Mesendoderm (in vitro differentiated cells): ENCODE measurements at regions not wholly inside any gene's neighbourhood (a gene's known extent, or its start where the extent isn't known, plus 50 kb on each side); places are given as distances from the start of the nearest gene placed in this dataset.

Experiments used
- DNase-seq: peaks from one replicate; pipeline ENCODE4 v3.0.0; 2013
- H2AK5ac ChIP-seq: 2 replicates; pipeline ENCODE4 v1.6.1; 2013; ENCODE audit warnings: low read length, inconsistent platforms
- H2BK120ac ChIP-seq: 2 replicates; pipeline ENCODE4 v1.6.1; 2013; ENCODE audit warnings: low read depth, mild to moderate bottlenecking, low read length, moderate library complexity, mixed read lengths
- H2BK15ac ChIP-seq: replicated peaks from 2 replicates; pipeline ENCODE4 v1.6.1; 2013; ENCODE audit warnings: low read depth, mild to moderate bottlenecking, moderate library complexity
- H2BK5ac ChIP-seq: 2 replicates; pipeline ENCODE4 v1.6.1; 2013; ENCODE audit warnings: low read length, inconsistent platforms
- H3K18ac ChIP-seq: 2 replicates; pipeline ENCODE4 v1.6.1; 2013; ENCODE audit warnings: mild to moderate bottlenecking, low read length, mixed read lengths
- H3K23ac ChIP-seq: one replicate; pipeline ENCODE4 v1.6.1; 2013; ENCODE audit warnings: low read length
- H3K27ac ChIP-seq: 2 replicates; pipeline ENCODE4 v1.5.1; 2013; ENCODE audit warnings: low read depth, mild to moderate bottlenecking, inconsistent platforms, low read length, moderate library complexity
- H3K27me3 ChIP-seq: 2 replicates; pipeline ENCODE4 v1.6.1; 2013; ENCODE audit warnings: low read length, control low read depth, mild to moderate bottlenecking, inconsistent platforms; ENCODE audit not compliant: insufficient read depth, poor library complexity
- H3K36me3 ChIP-seq: 2 replicates; pipeline ENCODE4 v1.6.1; 2013; ENCODE audit warnings: low read length, inconsistent platforms; ENCODE audit not compliant: control insufficient read depth, insufficient read depth
- H3K4ac ChIP-seq: one replicate; pipeline ENCODE4 v1.6.1; 2013; ENCODE audit warnings: low read depth, mild to moderate bottlenecking, low read length, moderate library complexity
- H3K4me1 ChIP-seq: 2 replicates; pipeline ENCODE4 v1.6.1; 2013; ENCODE audit warnings: low read depth, low read length, inconsistent platforms; ENCODE audit not compliant: control insufficient read depth
- H3K4me2 ChIP-seq: 2 replicates; pipeline ENCODE4 v1.6.1; 2013; ENCODE audit warnings: low read length
- H3K4me3 ChIP-seq: 2 replicates; pipeline ENCODE4 v1.5.1; 2013; ENCODE audit warnings: mild to moderate bottlenecking, low read length
- H3K56ac ChIP-seq: one replicate; pipeline ENCODE4 v1.6.1; 2013; ENCODE audit warnings: low read length
- H3K79me1 ChIP-seq: 2 replicates; pipeline ENCODE4 v1.6.1; 2013; ENCODE audit warnings: low read length, inconsistent platforms
- H3K79me2 ChIP-seq: 2 replicates; pipeline ENCODE4 v1.6.1; 2013; ENCODE audit warnings: mild to moderate bottlenecking, low read length; ENCODE audit not compliant: control insufficient read depth, insufficient read depth
- H3K9ac ChIP-seq: 2 replicates; pipeline ENCODE4 v1.6.1; 2013; ENCODE audit warnings: low read length, inconsistent platforms
- H4K5ac ChIP-seq: one replicate; pipeline ENCODE4 v1.6.1; 2013; ENCODE audit warnings: low read length
- H4K8ac ChIP-seq: one replicate; pipeline ENCODE4 v1.6.1; 2013; ENCODE audit warnings: low read depth, mild to moderate bottlenecking, control low read depth, low read length, moderate library complexity
- WGBS: extraction: QIAGEN DNeasy Blood & Tissue Kit; methylation state at CpG from one replicate; pipeline ENCODE4 v1.1.7; 2013; ENCODE audit warnings: low lambda C conversion rate, missing lambda C conversion rate; ENCODE audit not compliant: insufficient coverage; ENCODE audit errors: extremely low coverage; 5-methylcytosine and 5-hydroxymethylcytosine counted together

DNA sequence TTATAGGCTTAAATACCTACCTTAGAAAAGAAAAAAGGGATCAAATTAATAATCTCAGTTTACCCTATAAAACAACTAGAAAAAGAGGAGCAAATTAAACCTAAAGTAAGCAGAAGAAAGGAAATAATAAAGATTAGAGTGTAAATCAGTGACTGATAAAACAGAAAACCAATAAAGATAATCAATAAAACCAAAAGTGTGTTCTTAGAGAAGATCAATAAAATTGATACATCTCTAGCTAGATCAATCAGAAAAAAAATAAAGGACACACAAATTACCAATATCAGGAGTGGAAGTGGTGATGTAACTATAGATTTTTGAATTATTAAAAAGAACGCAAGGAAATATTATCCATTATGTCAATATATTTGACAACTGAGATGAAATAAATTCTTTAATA lies 69.2 kb upstream of the NAMPT start:
- Histone ChIP-seq H3K4me1 (no peaks in the 10 kb centered on the region), H2BK120ac (no peak overlapping the region), H3K27me3 (no peaks in the 10 kb centered on the region), H2BK5ac (no peak overlapping the region), H3K56ac (no peak overlapping the region), H3K18ac (no peak overlapping the region), H3K4ac (no peak overlapping the region), H4K8ac (no peak overlapping the region), H3K4me3 (no peak overlapping the region), H3K9ac (no peak overlapping the region), H2AK5ac (no peak overlapping the region), H3K23ac (no peak overlapping the region), H2BK15ac (no peak overlapping the region), H3K27ac (no peak overlapping the region), H3K79me2 (no peaks in the 10 kb centered on the region), H4K5ac (no peak overlapping the region), H3K4me2 (no peak overlapping the region), H3K79me1 (no peaks in the 10 kb centered on the region), H3K36me3 (no peaks in the 10 kb centered on the region)
- no peak for DNase-seq
- no CpG with 5 or more reads among the region's 1 CpG for WGBS

GRCh38 chr7:106348231-106348630 lies 63.4 kb upstream of the NAMPT start:
- Histone ChIP-seq H3K4me2 (no peak overlapping the region), H3K9ac (no peak overlapping the region), H3K4ac (no peak overlapping the region), H3K27me3 (no peaks in the 10 kb centered on the region), H3K56ac (no peak overlapping the region), H4K8ac (no peak overlapping the region), H3K79me1 (no peaks in the 10 kb centered on the region), H3K23ac (no peak overlapping the region), H3K4me3 (no peak overlapping the region), H3K36me3 (no peaks in the 10 kb centered on the region), H3K4me1 (no peaks in the 10 kb centered on the region), H4K5ac (no peak overlapping the region), H2AK5ac (no peak overlapping the region), H2BK120ac (no peak overlapping the region), H3K79me2 (no peaks in the 10 kb centered on the region), H3K27ac (no peak overlapping the region), H3K18ac (no peak overlapping the region), H2BK5ac (no peak overlapping the region), H2BK15ac (no peak overlapping the region)
- DNase-seq: no peak

DNA sequence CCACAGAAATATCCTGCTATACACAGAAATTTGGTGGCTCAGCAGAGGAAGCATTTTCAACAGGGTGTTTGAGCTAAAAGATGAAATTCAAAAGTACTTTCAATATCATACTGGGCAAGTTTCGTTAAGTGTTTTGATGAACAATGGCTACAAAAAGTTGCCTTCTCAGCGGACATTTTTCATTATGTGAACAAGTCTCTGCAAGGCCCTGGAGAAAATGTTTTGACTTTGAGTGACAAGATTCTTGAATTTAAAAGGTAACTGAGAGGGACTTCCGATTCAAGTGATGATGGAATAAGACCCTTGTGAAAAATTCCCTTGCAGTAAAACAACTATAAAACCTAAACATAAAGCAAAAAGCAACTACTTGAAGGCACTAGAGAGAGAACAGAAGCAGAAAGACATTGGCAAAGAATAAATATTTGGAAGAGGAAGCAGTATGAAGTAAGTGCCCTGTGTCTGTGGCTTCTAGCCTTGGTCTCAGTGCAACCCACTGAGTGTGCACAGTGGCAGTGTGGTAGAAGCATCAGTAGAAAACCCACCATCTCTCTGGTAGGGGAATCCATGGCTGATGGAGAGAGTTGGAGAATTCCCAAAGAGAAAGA lies 62.5 kb upstream of the NAMPT start:
- no peak overlapping the region for H2AK5ac ChIP-seq
- H2BK15ac ChIP-seq: no peak overlapping the region
- no peak overlapping the region for H3K23ac ChIP-seq
- H3K79me1 ChIP-seq: no peaks in the 10 kb centered on the region
- no peak overlapping the region for H2BK120ac ChIP-seq
- no peak overlapping the region for H3K4ac ChIP-seq
- no peak overlapping the region for H4K5ac ChIP-seq
- H3K9ac ChIP-seq: no peak overlapping the region
- no peaks in the 10 kb centered on the region for H3K36me3 ChIP-seq
- no peaks in the 10 kb centered on the region for H3K79me2 ChIP-seq
- no peak for DNase-seq
- H3K27me3 ChIP-seq: no peaks in the 10 kb centered on the region
- no peak overlapping the region for H3K4me3 ChIP-seq
- no CpG with 5 or more reads among the region's 3 CpGs for WGBS
- no peak overlapping the region for H3K56ac ChIP-seq
- H3K4me2 ChIP-seq: no peak overlapping the region
- H3K4me1 ChIP-seq: no peaks in the 10 kb centered on the region
- no peak overlapping the region for H2BK5ac ChIP-seq
- no peak overlapping the region for H4K8ac ChIP-seq
- no peak overlapping the region for H3K18ac ChIP-seq
- no peak overlapping the region for H3K27ac ChIP-seq

DNA sequence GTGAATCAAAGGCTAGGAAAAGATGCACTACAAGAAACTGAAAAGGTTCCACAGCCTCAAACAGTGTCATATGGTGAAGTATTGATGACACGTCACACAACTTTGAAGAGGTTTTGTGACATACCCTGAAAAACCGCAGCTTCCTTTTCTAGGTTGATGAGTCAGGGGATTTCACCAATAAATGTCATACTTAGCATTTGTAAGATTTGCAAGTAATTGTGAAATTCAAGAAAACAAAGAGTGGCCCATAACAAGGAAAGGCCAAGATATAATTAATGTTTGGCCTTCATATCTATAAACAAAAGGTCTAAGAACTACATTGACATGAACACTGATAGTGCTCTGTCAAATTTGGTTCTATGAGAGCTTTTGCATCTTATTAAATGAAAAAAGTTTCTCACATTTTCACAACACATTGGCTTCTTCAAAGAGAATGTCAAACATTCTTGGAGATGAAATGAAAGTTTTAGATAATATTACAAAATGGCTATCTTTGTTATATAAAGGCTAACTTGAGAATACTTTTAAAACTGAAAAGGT lies 62.0 kb upstream of the NAMPT start:
- no peaks in the 10 kb centered on the region for H3K79me1 ChIP-seq
- H3K4me2 ChIP-seq: no peak overlapping the region
- no peaks in the 10 kb centered on the region for H3K4me1 ChIP-seq
- H4K5ac ChIP-seq: no peak overlapping the region
- no peak overlapping the region for H2BK15ac ChIP-seq
- H3K23ac ChIP-seq: no peak overlapping the region
- WGBS: no CpG with 5 or more reads among the region's 2 CpGs
- H3K36me3 ChIP-seq: no peaks in the 10 kb centered on the region
- no peak overlapping the region for H2AK5ac ChIP-seq
- H3K18ac ChIP-seq: no peak overlapping the region
- no peak for DNase-seq
- H3K4me3 ChIP-seq: no peak overlapping the region
- no peak overlapping the region for H2BK120ac ChIP-seq
- no peaks in the 10 kb centered on the region for H3K27me3 ChIP-seq
- H3K4ac ChIP-seq: no peak overlapping the region
- H4K8ac ChIP-seq: no peak overlapping the region
- H3K79me2 ChIP-seq: no peaks in the 10 kb centered on the region
- no peak overlapping the region for H2BK5ac ChIP-seq
- no peak overlapping the region for H3K9ac ChIP-seq
- H3K56ac ChIP-seq: no peak overlapping the region
- no peak overlapping the region for H3K27ac ChIP-seq

- no peaks in the 10 kb centered on the region for H3K27me3 ChIP-seq
- H2BK5ac ChIP-seq: no peak overlapping the region
- H2AK5ac ChIP-seq: no peak overlapping the region
- H3K4me3 ChIP-seq: no peak overlapping the region
- no peak overlapping the region for H3K4ac ChIP-seq
- H2BK15ac ChIP-seq: no peak overlapping the region
- no peak for DNase-seq
- H2BK120ac ChIP-seq: no peak overlapping the region
- H3K79me2 ChIP-seq: no peaks in the 10 kb centered on the region
- no peak overlapping the region for H4K8ac ChIP-seq
- WGBS: no CpG with 5 or more reads among the region's 2 CpGs
- H3K4me1 ChIP-seq: no peaks in the 10 kb centered on the region
- no peaks in the 10 kb centered on the region for H3K36me3 ChIP-seq
- H3K18ac ChIP-seq: no peak overlapping the region
- no peak overlapping the region for H4K5ac ChIP-seq
- no peak overlapping the region for H3K4me2 ChIP-seq
- H3K79me1 ChIP-seq: no peaks in the 10 kb centered on the region
- no peak overlapping the region for H3K23ac ChIP-seq
- no peak overlapping the region for H3K9ac ChIP-seq
- H3K27ac ChIP-seq: no peak overlapping the region
- H3K56ac ChIP-seq: no peak overlapping the region
These were observed 61.4 kb upstream of the NAMPT start for GRCh38 chr7:106346167-106346677.
